HAP-1 (cell line): ENCODE measurements at regions not wholly inside any gene's neighbourhood (a gene's known extent, or its start where the extent isn't known, plus 50 kb on each side); places are given as distances from the start of the nearest gene placed in this dataset.
"Not testable (repeated sequence)": the region's sequence is repeated elsewhere in the genome, so short reads cannot be mapped to it uniquely, and the experiment has no call there.

Experiments
- DNase-seq, 2 experiments: peaks; one replicate each; pipeline ENCODE4 v3.0.0-alpha.2; 2016 to 2020; ENCODE audit warnings: low spot score in 2 of 2
- H3K27me3 ChIP-seq: fragments of 250-450 bp; sonication (Bioruptor Pico); 2 replicates; pipeline ENCODE4 v1.5.1; 2020; ENCODE audit warnings: low read depth, mild to moderate bottlenecking, moderate library complexity
- H3K36me3 ChIP-seq: fragments of 250-450 bp; sonication (Bioruptor Pico); replicated peaks from 2 replicates; pipeline ENCODE4 v1.5.1; 2020; ENCODE audit warnings: mild to moderate bottlenecking
- H3K4me1 ChIP-seq: fragments of 250-450 bp; sonication (Bioruptor Pico); 2 replicates; pipeline ENCODE4 v1.5.1; 2020; ENCODE audit warnings: mild to moderate bottlenecking
- H3K4me3 ChIP-seq: fragments of 250-450 bp; sonication (Bioruptor Pico); 2 replicates; pipeline ENCODE4 v1.5.1; 2020; ENCODE audit warnings: mild to moderate bottlenecking, moderate library complexity
- H3K9me3 ChIP-seq: fragments of 250-450 bp; sonication (Bioruptor Pico); 2 replicates; pipeline ENCODE4 v1.5.1; 2020; ENCODE audit warnings: mild to moderate bottlenecking, moderate library complexity
- in situ Hi-C: fragments of 300-500 bp; cut with MboI; formaldehyde crosslinking; loops from 3 replicates; pipeline ENCODE4 v1.14.3; 2020; ENCODE audit warnings: low sequenced_read_pairs, inconsistent platforms, mixed read lengths

GRCh38 chr5:121053055-121053985 is 589.2 kb downstream of the PRR16 start:
- Histone ChIP-seq H3K4me3 (no peak overlapping the region), H3K27me3 (no peaks in the 10 kb centered on the region), H3K4me1 (peaks cover 29% of the 10 kb centered on the region), H3K9me3 (no peaks in the 10 kb centered on the region), H3K36me3 (no peaks in the 10 kb centered on the region)
- in situ Hi-C loops: no loop called here
- peak in 1 of 2 experiments; percentile 82 for DNase-seq

- Histone ChIP-seq H3K36me3 (no peaks in the 10 kb centered on the region), H3K4me1 (peaks cover 18% of the 10 kb centered on the region), H3K4me3 (no peak overlapping the region), H3K27me3 (no peaks in the 10 kb centered on the region), H3K9me3 (no peaks in the 10 kb centered on the region)
- in situ Hi-C loops: no loop called here
- DNase-seq: no peak
Observed at GRCh38 chr5:121055586-121055985, 591.5 kb downstream of the PRR16 start.

- H3K4me3 ChIP-seq, DNase-seq, H3K27me3 ChIP-seq, H3K9me3 ChIP-seq, in situ Hi-C loops, H3K4me1 ChIP-seq, H3K36me3 ChIP-seq: not testable (repeated sequence)
Observed at GRCh38 chr5:121064241-121064640, 600.1 kb downstream of the PRR16 start.

- H3K9me3 ChIP-seq: no peaks in the 10 kb centered on the region
Observed at GRCh38 chr5:121086671-121087070, 622.6 kb downstream of the PRR16 start.

GRCh38 chr5:121087560-121087959 is 623.5 kb downstream of the PRR16 start:
- in situ Hi-C loops: no loop called here
- H3K36me3 ChIP-seq: no peaks in the 10 kb centered on the region

More at GRCh38 chr5:121086671-121087070, 622.6 kb downstream of the PRR16 start:
- no peak for DNase-seq
- no peak overlapping the region for H3K4me3 ChIP-seq
- in situ Hi-C loops: no loop called here
- H3K27me3 ChIP-seq: no peaks in the 10 kb centered on the region
- H3K4me1 ChIP-seq: no peaks in the 10 kb centered on the region
- no peaks in the 10 kb centered on the region for H3K36me3 ChIP-seq

GRCh38 chr5:121088341-121088740 is 624.2 kb downstream of the PRR16 start:
- Histone ChIP-seq H3K4me3 (no peak overlapping the region), H3K9me3 (no peaks in the 10 kb centered on the region), H3K36me3 (no peaks in the 10 kb centered on the region), H3K27me3 (no peaks in the 10 kb centered on the region), H3K4me1 (no peaks in the 10 kb centered on the region)
- no peak for DNase-seq
- in situ Hi-C loops: no loop called here

More at GRCh38 chr5:121087560-121087959, 623.5 kb downstream of the PRR16 start:
- no peaks in the 10 kb centered on the region for H3K27me3 ChIP-seq
- H3K9me3 ChIP-seq: no peaks in the 10 kb centered on the region
- no peaks in the 10 kb centered on the region for H3K4me1 ChIP-seq
- no peak overlapping the region for H3K4me3 ChIP-seq
- DNase-seq: no peak

- DNase-seq: no peak
- in situ Hi-C loops: no loop called here
- H3K27me3 ChIP-seq: no peaks in the 10 kb centered on the region
- no peaks in the 10 kb centered on the region for H3K4me1 ChIP-seq
- H3K36me3 ChIP-seq: no peaks in the 10 kb centered on the region
- no peaks in the 10 kb centered on the region for H3K9me3 ChIP-seq
- H3K4me3 ChIP-seq: no peak overlapping the region
Observed at GRCh38 chr5:121090822-121091221, 626.7 kb downstream of the PRR16 start.

GRCh38 chr5:121100931-121101330 is 636.8 kb downstream of the PRR16 start:
- H3K27me3 ChIP-seq: no peaks in the 10 kb centered on the region
- in situ Hi-C loops: no loop called here

GRCh38 chr5:121105921-121106320 is 641.8 kb downstream of the PRR16 start:
- H3K4me3 ChIP-seq: no peak overlapping the region
- H3K27me3 ChIP-seq: no peaks in the 10 kb centered on the region
- no peaks in the 10 kb centered on the region for H3K4me1 ChIP-seq
- in situ Hi-C loops: no loop called here
- H3K36me3 ChIP-seq: no peaks in the 10 kb centered on the region
- H3K9me3 ChIP-seq: no peaks in the 10 kb centered on the region
- no peak for DNase-seq

More at GRCh38 chr5:121100931-121101330, 636.8 kb downstream of the PRR16 start:
- no peak overlapping the region for H3K4me3 ChIP-seq
- no peaks in the 10 kb centered on the region for H3K4me1 ChIP-seq
- DNase-seq: no peak
- H3K36me3 ChIP-seq: no peaks in the 10 kb centered on the region
- H3K9me3 ChIP-seq: no peaks in the 10 kb centered on the region

GRCh38 chr5:121106721-121107690 is 642.9 kb downstream of the PRR16 start:
- H3K36me3 ChIP-seq, H3K4me1 ChIP-seq, DNase-seq, H3K9me3 ChIP-seq, H3K27me3 ChIP-seq, H3K4me3 ChIP-seq, in situ Hi-C loops: not testable (repeated sequence)

- no peaks in the 10 kb centered on the region for H3K36me3 ChIP-seq
- peak in 1 of 2 experiments; percentile 12 for DNase-seq
- H3K27me3 ChIP-seq: no peaks in the 10 kb centered on the region
- no peaks in the 10 kb centered on the region for H3K4me1 ChIP-seq
- H3K9me3 ChIP-seq: no peaks in the 10 kb centered on the region
- in situ Hi-C loops: no loop called here
- H3K4me3 ChIP-seq: no peak overlapping the region
Observed at GRCh38 chr5:121108725-121109124, 644.6 kb downstream of the PRR16 start.

- Histone ChIP-seq H3K4me1 (no peaks in the 10 kb centered on the region), H3K36me3 (no peaks in the 10 kb centered on the region), H3K4me3 (no peak overlapping the region), H3K9me3 (no peaks in the 10 kb centered on the region), H3K27me3 (no peaks in the 10 kb centered on the region)
- DNase-seq: no peak
- in situ Hi-C loops: no loop called here
Observed at GRCh38 chr5:121109817-121110216, 645.7 kb downstream of the PRR16 start.

GRCh38 chr5:121121786-121122185 is 657.7 kb downstream of the PRR16 start:
- no peak overlapping the region for H3K4me3 ChIP-seq
- no peak for DNase-seq
- H3K4me1 ChIP-seq: no peaks in the 10 kb centered on the region
- in situ Hi-C loops: no loop called here
- H3K27me3 ChIP-seq: no peaks in the 10 kb centered on the region
- H3K9me3 ChIP-seq: no peaks in the 10 kb centered on the region
- H3K36me3 ChIP-seq: no peaks in the 10 kb centered on the region

- H3K27me3 ChIP-seq: no peaks in the 10 kb centered on the region
- no peaks in the 10 kb centered on the region for H3K4me1 ChIP-seq
- H3K36me3 ChIP-seq: no peaks in the 10 kb centered on the region
- no peak for DNase-seq
- H3K9me3 ChIP-seq: no peaks in the 10 kb centered on the region
- no peak overlapping the region for H3K4me3 ChIP-seq
- in situ Hi-C loops: no loop called here
Observed at GRCh38 chr5:121138495-121138907, 674.4 kb downstream of the PRR16 start.
